Activated CD8-positive, alpha-beta memory T cell treated with anti-CD3 and anti-CD28 coated beads, Interleukin-2, amount 50 U/mL, for 48 hours (primary cell): ENCODE measurements at regions not wholly inside any gene's neighbourhood (a gene's known extent, or its start where the extent isn't known, plus 50 kb on each side); places are given as distances from the start of the nearest gene placed in this dataset.

Experiments used
- DNase-seq: peaks from one replicate; pipeline ENCODE4 v3.0.0-alpha.2; 2020

DNA sequence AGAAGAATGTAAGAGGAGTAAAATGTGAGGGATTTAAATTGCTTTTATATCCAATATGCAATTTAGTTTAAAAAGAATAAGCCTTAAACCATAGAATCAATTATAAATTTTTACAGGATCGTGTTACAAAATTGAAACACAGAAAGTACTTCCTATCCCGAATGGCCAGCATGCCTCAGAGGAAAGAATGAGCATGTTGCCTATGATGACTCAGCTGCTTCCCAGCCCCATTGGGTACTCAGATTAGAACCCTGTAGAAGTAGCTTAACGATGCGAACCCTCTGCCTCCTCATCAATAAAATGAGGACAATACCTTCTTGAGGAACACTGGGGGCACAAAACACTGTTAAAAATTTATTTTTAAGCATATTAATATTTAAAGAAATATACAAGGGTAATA is 113.4 kb upstream of the CDK1 start:
- DNase-seq: no peak

DNA sequence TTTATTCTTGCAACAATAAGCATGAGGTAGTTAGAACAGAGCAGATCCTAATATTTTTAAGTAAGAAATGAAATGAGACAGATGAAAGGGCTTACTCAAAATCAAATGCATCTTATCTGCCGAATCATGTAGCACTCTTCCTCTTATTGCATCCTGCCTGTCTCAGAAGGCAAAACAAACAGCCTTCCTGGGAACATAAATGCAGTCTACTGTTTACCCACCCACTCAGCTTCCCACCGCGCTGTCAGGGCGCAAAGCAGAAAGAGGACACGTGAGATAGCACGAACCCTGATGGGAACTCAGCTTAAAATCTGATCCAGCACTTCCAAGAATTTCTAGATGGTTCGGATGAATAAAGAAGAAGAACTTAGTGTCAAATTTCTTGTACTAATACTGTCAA is 114.4 kb upstream of the CDK1 start:
- no peak for DNase-seq

DNA sequence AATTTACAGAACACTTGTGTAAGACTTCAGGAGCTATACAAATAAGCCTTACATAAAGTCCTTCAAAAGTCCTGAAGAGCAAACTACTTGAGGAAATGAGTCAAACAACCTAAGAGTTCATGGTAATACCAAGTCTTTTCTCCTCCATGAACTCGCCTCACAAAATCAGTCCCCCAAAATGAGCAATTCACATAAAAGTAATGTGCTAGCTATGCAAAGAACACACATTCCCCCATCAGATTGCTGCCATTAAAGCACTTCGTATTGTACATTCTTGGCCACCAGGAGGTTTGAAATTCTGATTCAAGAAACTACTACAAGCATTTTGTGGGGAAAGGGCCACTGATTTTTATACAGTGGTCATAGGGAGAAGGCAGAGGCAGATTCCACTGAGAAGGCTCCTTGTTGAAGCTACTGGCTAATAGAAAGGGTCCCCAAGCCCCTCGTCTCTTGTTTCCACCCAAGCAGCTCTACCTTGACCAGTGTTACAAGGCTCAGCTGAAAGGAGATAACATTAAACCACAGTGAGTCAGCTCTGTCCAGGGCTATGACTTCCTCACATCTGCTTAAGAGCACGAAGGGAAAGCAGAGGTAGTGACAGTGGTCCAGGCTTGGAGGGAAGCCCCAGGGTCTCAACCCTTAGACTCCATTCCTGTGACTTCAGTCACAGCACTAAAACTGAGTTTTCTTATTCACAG is 115.2 kb upstream of the CDK1 start:
- DNase-seq: no peak

DNA sequence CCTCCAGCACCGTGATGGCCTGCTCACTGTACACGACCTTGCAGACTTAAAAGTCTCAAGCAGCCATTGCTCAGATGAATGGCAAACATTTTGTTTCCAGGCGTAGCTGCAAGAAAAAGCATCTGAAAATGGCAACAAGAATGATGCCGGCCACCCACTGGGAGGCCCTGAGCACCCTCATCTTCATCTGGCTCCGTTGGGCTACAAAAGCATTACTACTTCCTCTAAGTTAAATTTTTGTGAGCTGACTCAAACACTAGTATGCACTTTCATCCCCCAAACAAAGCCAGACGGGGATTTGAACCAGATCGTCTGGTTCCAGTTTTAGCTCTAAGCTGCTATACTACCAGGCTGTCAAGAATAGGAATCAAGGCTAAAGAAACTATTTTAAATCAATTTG is 116.6 kb upstream of the CDK1 start:
- DNase-seq: no peak

DNA sequence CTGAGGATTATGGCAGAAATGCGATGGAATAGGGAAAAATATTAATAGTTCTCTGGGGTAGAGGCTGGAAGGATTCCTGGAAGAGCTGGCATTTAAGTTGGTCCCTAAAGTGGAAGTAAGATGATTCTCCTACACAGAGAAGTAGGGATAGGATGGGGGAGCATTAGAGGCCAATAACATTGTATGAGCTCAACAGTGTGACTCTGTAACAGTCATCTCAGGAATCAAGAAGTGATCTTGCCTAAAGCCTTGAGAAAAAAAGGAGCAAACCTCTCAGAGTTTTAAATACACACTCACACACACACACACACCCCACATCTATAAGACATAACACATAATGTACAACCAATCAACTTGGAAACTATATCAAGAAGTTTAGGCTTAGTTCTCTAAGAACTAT is 117.7 kb upstream of the CDK1 start:
- no peak for DNase-seq

DNA sequence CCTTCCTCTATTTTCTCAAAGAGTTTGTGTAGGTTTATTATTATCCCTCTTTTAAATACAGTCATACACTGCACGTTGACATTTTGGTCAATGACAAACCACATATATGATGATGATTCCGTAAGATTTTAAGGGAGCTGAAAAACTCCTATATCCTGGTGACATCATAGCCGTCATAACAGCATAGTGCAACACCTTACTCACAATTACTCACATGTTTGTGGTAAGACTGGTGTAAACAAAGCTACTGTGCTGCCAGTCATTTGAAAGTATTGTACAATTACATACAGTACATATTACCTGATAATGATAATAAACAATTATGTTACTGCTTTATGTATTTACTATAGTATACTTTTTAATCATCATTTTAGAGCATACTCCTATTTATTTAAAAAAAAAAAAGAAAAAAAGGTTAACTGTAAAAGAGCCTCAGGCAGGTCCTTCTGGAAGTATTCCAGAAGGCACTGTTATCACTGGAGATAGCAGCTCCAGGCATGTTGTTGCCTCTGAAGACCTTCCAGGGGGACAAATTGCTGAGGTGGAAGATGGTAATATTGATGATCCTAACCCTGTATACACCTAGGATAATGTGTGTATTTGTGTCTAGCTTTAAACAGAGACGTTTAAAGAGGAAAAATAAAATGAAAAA is 123.3 kb upstream of the CDK1 start:
- DNase-seq: no peak

DNA sequence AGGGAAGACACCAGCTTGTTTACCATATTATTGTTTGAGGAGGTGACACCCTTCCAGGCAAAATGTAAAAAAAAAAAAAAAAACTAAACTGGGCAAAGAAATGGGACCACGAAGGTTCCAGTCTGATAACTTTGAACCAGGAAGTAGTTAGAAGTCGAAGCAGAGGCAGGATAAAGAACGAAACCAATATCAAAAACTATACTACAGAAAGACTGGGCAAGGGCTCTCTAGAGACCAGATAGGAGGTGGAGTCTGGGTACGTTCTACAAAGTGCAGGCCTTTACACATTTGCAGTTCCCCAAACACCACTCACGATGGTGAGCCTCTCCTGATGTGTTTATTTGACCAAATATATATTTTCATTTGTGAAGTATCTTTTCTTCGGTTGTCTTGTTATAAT is 125.7 kb upstream of the CDK1 start:
- no peak for DNase-seq

DNA sequence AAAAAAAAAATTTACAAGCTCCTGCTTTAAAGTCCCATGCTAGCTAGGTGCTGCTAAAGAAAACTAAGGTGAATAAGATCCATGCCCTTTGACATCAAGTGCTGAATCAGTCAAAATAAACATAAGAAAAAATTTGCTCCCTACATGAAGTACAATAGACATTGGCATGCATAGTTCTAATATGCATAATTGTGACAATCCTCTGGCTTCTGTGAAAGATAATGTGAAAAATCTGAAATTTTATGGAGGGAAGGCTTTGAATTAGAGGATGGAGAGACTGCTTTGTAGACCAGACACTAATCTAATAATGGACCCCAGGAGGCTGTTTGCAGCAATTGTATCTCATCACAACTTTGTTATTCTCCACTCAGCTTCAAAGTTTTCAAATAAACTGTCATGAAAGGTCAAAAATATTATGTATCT is 127.9 kb upstream of the CDK1 start:
- DNase-seq: no peak

DNA sequence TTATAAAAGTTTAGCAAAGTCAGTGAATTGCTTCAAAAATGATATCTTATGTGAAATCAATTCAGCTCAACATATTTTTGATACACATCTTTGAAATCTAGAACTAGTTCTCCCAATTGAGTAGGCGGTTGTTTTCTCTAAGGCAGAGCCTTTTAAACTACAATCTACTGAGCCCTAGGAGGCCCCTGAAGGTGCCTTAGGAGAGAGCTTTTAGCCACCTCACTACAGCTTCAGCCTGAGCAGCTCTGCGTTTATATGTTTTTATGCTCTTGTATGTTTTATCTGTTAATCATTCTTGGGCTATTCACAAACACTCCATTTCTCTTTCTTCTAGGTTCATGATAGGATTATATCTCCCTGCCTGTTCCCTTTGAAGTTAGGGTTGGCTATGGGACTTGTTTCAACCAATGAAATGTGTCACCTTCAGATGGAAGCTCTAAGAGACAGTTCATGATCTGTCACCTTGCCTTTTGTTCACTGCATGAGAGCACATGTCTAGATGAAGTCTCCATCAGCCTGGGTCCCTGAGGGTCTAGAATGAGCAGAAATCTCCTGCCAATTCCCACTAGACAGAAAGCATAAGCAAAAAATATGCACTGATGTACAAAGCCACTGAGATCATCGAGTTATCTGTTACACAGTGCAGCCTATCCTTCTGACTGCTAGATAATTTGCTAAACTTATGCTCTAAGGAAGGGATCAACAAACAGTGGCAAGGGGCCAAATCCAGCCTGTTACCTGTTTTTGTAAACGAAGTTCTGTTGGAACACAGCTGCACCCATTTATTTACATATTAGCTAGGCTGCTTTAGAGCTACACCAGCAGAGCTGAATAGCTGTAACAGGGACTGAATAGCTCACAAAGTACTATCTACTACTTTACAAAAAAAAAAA is 128.5 kb upstream of the CDK1 start:
- DNase-seq: no peak

DNA sequence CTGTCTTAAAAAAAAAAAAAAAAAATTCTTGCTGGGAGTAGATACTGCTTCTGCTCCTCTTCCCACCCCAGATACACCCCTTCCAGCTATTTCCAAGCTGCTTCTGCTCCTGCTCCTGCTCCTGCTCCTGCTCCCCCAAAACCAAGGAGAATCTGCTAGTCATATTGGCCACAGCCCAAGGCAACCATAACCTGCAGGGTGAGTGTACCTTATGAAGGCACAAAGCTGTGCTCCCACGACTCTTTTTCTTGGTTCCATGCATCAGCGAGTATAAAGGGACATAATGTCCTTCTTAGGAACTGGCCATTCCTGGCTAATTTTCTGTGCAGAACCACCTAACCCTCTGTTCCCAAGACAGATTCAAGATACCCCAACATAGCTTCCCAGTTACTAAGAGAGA is 129.5 kb upstream of the CDK1 start:
- no peak for DNase-seq

DNA sequence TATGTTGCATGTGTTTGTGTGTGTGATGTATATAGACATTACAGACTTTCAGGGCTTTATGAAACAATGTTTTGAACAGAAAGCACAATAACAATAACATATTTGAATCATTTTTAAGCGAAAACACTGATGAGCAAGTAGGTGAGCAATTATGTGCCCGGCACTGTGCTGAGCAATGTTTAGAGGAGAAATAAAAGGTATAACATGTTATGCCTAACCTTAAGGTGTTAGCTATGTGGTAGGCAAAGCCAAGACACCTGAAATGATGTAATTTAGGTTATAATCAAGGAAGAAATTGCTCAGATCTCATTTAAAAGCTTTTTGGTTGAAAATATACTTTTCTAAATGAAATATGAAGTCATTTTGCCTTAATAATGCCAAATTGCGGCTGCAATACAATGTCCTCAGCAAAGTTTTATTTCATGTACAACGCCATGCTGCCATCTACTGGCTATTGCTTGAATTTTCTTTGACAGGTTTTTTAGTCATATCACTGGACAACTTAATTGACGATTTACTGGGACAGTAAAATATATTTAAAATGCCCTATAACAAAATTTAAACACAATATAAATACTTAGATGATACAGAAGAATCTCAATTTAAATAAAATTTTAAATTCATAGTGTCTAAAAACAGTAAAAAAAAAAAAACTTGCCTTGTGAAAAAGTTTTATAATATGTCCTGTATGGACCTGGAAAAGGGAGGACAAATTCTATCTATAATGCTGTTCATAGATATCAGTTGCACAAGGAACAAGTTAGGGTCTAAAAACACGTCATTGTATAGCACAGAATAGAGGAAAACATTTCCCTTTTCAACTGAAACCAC is 131.1 kb upstream of the CDK1 start:
- DNase-seq: no peak

DNA sequence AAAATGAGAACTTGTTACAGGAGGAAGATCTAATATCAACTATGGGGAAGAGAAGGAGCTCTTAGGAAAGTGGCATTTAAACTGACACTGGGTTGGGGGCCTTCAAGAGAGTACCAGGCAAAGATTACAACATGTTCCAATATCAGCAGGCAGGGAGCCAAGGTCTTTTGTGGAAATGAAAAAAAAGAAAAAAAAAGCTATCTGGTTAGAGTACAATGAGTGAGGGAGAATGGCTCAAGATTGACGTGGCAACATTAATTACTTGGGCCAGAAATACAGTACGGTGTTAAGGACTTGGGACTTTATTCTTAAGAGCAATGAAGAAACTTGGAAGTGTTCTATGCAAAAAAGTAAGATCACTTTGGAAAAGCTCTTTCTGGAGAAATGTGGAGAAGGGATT is 132.3 kb upstream of the CDK1 start:
- no peak for DNase-seq

DNA sequence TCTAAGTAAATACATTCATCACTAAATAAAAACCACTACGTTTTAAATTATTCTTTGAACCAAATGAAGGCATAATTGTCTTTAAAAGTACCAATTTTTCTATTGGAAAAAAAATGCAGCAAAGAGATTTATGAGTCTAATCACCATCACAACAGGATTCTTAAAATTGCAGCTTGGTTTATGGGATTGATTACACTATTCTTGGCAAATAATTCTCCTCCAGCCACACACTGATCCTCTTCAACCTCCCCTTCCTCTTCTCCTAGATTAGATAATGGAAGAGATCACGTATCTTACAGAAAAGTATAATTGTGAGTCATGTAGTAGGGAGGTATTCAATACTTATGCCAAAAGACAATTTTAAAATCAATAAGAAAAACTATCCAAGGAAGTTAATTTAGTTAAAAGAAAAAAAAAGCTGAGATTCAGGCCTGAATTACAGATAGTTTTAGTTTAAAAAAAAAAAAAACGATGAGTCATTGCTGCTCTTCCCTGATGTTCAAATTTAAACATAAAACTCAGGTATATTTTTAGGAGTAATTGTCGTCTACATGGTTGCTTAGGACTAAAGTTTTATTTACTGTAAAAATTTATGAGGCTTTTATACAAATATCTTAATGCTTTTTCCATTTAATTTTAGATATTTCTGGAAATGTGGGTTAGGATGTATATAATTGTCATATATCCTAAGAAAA is 133.7 kb upstream of the CDK1 start:
- no peak for DNase-seq

DNA sequence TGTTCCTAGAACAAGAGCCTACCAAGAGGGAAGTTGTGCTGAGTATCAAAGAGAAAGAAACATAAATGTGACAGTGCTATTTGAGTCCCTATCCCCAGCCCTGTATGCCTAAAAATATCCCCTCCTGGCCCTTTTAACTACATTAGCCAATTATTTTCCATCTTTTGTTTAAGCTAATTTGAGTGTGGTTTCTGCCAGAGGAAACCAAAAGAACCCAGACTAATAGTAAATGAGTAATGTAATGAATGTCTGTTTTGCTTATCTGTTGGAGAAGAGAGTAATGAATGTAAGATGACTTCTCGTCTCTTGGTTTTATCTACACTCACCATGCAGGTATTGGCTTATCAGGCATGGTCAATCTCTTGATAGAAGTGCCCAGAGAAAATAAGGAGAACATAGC is 134.4 kb upstream of the CDK1 start:
- DNase-seq: no peak

DNA sequence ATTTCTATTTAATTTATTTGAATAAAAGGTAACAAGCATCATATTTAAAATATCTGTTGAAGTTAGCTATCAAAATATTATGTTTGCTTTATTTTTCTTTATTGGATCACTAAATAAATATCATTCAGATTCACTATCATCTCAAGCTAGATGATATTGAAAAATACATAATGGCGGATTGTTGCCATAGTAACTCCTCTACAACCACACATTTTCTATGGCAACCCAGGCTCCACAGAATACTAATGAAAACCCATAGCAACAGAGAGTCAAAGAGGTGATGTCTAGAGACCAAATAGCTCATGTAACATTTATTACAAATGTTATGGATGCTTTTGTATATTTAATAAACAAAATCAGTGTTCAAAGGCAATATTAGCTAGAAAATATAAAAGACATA is 148.9 kb upstream of the CDK1 start:
- DNase-seq: no peak

DNA sequence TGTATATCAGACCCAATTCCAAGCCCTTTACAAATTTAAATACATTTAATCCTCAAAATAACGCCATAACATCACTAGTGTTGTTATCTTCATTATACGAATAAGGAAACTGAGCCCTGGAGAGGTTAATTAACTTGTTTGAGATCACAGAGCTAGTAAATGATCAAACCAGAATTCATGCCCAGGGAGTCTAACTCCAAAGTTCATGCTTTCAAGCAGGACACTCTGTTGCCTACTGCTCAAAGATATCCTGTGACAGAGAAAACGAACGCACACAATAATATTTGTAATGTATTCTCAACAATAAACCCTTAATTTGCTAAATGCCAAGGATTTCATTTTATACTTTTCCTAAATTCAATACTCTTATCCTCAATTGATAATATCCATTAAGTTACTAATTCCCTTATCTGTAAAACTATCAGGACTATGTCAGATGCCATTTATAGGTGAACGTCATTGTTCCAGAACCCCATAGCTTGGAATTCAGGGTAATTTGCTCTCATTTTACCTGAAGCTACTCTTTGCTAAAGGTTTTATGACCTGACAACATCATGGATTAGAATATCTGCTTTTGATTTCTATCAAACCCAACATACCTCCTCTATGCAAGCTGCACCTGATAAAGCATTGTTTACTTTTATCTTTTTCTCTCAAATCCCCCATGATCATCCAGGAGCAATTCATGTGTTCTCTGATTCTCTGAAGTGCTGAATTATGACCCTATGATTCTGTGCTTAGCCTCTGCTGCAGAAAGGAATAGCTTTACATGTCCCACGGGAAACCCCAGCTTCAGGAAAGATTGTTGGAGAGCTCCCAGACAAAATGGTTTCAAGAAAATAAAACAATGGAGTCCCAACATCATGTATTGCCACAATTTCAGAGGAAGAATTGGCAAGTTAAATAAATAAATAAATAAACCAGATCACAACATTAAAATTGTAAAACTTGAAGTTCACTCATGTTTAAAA is 150.2 kb upstream of the CDK1 start:
- no peak for DNase-seq

DNA sequence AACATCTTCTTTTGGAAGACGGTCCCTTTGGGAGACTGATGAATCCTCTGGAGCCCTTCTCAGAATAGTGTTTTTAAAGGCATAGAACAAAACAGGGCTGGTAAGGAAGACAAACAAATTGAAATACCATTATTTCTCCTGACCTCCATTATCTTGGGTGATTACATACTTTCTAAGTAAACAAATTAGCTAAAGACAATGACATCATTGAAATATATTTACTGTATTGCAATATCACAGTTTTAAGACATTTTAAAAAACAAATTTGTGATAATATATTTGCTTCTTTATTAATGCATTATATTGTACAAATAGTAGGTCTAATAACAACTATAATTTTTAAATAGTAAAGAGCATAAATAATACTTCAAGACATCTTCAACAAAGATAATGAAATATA is 152.2 kb upstream of the CDK1 start:
- DNase-seq: no peak

DNA sequence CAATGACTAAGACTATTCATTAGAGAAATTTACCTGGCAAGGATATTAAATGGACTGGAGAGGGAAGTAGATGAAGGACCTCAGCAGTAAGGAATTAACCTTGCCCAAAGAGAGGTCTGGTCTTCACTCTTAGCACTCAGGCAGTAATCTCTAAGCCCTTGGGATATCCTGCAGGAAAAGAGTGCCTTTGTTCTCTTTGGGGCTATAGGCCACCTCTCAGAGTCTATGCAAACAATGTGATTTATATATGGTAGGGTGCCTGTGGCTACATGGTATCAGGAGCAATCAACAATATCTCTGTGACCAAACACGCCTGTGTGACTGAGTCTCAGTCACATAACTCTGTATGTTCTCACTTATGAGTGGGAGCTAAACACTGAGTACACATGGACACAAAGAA is 154.7 kb upstream of the CDK1 start:
- no peak for DNase-seq

DNA sequence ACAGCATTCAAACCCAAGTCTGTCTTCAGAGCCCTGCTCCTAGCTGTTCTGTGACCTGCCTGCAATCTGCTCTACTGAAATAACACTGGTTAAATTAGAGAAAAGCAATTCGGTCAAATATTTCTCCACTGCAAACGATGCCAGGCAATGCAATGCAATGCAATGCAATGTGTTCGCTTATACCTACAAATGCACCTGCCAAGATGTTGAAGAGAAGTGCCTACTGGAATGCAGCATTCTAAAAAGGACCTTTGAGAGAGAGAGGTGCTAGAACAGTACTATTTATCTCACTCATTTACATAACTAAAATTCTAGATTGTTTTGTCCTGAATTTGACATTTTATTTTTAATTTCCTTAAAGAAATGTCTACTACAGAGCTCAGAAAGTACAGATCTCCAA is 157.3 kb upstream of the CDK1 start:
- no peak for DNase-seq

DNA sequence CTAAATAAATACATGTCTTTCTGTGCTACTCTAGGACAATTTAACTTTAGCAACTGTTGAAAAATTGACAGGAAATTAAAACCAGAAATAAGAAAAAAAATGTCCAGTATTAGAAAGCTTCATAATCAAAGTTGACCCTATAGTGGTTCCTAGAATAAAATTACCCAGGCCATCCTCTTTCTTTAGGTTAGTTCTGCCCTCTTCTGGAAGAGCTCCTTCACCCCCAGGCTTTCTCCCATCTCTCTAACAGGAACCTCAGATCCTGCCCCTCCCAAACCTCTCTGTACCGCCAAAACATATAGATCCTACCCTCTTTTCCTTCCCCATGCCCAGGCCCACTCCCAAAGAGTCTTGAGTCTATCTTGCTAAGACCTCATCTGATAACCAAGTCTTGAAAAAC is 159.4 kb upstream of the CDK1 start:
- DNase-seq: no peak

DNA sequence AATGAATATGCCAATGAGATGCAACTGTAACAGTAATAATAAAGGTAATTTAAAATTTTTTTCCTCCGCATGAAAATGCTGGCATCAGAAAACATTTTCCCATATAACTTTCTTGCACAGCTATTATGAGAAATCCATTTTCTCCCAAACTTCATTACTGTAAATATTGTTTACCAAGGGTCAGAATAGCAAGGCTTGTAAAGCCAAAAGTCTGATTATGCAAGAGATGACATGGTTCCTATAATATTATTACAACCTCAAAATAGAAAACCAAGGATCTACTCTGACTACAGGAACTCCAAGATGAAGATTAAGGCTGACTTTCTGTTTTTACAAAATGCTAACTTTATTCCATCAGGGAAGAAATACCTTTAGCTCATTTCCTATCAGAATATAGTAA is 162.7 kb upstream of the CDK1 start:
- no peak for DNase-seq
